Stimulated activated memory B cell treated with anti-CD40 and anti-IgM and Interleukin-4, amounts not matched to agents 10 μg/mL and 1 μg/mL and 100 μg/mL, for 72 hours (primary cell): ENCODE measurements at regions not wholly inside any gene's neighbourhood (a gene's known extent, or its start where the extent isn't known, plus 50 kb on each side); places are given as distances from the start of the nearest gene placed in this dataset.
"Not testable (repeated sequence)": the region's sequence is repeated elsewhere in the genome, so short reads cannot be mapped to it uniquely, and the experiment has no call there.

Experiments
- ATAC-seq: fragments of 150-1000 bp; cut with Tn5 transposase; 2 replicates; pipeline ENCODE4 v1.10.0; 2021
- H3K27ac Mint-ChIP-seq: one replicate; pipeline ENCODE4 v1.8.0; 2022; ENCODE audit warnings: mild to moderate bottlenecking, mixed read lengths
- H3K27me3 Mint-ChIP-seq: one replicate; pipeline ENCODE4 v1.8.0; 2022; ENCODE audit warnings: mixed read lengths
- H3K36me3 Mint-ChIP-seq: one replicate; pipeline ENCODE4 v1.8.0; 2022; ENCODE audit warnings: mixed read lengths
- H3K4me1 Mint-ChIP-seq: one replicate; pipeline ENCODE4 v1.8.0; 2022; ENCODE audit warnings: mixed read lengths
- H3K4me3 Mint-ChIP-seq: one replicate; pipeline ENCODE4 v1.8.0; 2022; ENCODE audit warnings: mild to moderate bottlenecking, moderate library complexity, mixed read lengths
- H3K9me3 Mint-ChIP-seq: one replicate; pipeline ENCODE4 v1.8.0; 2022; ENCODE audit warnings: mixed read lengths

DNA sequence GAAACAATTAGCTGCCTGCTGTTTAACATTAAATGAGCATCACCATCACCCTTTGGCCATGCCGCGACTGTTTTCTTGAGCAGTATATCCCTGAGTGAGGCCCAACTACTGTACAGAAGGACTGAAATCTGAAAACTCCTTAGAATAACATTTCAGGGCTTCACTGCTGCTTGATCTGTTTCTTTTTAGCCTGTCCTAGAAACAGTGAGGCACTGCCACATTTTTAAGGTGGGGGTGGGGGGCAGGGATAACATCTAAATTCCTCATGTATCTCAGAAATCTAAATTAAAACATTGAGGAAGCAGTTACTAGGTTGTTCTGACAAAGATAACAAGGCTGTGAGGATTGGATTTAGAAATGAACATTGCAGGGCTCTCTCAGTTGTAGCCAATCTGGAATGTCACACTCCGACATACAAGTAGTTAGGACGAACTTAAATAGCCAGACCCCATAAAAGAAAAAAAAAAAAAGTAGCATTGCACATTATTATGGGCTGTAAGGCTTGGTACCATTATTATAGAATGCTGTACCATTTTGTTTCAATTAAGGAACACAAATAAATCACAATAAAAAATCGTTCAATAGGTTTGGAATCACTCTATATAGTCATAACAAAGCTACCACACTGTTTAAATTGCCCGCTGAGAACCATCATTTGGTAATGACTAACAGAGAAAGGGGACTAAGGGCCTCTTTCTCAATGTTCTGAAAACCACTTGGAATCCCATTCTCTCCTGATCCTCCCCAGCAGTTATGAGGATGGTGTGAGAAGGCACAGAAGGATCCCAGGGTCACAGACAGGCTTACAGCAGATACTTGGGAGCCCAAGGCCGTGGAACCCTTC, 256.1 kb downstream of the INHBA start:
- no peaks in the 10 kb centered on the region for H3K9me3 Mint-ChIP-seq

GRCh38 chr7:41445946-41446345, 256.9 kb downstream of the INHBA start:
- no peak for ATAC-seq
- Mint-ChIP-seq H3K36me3 (no peaks in the 10 kb centered on the region), H3K9me3 (no peaks in the 10 kb centered on the region), H3K27ac (no peak overlapping the region), H3K27me3 (no peaks in the 10 kb centered on the region), H3K4me3 (no peak overlapping the region), H3K4me1 (no peaks in the 10 kb centered on the region)

More for the DNA sequence above, 256.1 kb downstream of the INHBA start:
- no peaks in the 10 kb centered on the region for H3K27me3 Mint-ChIP-seq
- H3K4me1 Mint-ChIP-seq: no peaks in the 10 kb centered on the region
- ATAC-seq: no peak
- no peak overlapping the region for H3K4me3 Mint-ChIP-seq
- H3K36me3 Mint-ChIP-seq: no peaks in the 10 kb centered on the region
- H3K27ac Mint-ChIP-seq: no peak overlapping the region

DNA sequence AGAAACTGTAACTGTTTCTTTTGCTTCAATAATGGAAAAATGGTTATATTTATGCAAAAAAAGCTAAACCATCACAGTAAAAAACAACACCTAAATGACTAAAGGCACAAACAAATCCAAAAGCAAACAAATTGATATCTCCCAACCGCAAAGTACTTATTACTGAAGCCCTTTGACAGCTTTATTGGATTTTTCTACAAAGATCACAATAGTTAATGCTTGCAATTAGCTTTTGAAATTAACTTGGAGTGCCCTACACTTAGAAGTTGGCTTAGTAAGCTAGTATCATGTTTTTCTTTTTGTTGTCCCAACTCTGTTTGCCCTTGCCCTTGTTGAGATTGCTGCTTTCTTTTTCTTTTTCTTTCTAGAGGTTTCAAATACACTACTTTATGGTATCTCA, 257.5 kb downstream of the INHBA start:
- H3K9me3 Mint-ChIP-seq: no peaks in the 10 kb centered on the region
- H3K4me3 Mint-ChIP-seq: no peak overlapping the region
- ATAC-seq: no peak
- H3K4me1 Mint-ChIP-seq: no peaks in the 10 kb centered on the region
- no peaks in the 10 kb centered on the region for H3K36me3 Mint-ChIP-seq
- H3K27ac Mint-ChIP-seq: no peak overlapping the region
- H3K27me3 Mint-ChIP-seq: no peaks in the 10 kb centered on the region

GRCh38 chr7:41439515-41439879, 263.4 kb downstream of the INHBA start:
- no peak for ATAC-seq
- Mint-ChIP-seq H3K27ac (no peak overlapping the region), H3K36me3 (no peaks in the 10 kb centered on the region), H3K4me3 (no peak overlapping the region), H3K27me3 (no peaks in the 10 kb centered on the region), H3K4me1 (no peaks in the 10 kb centered on the region), H3K9me3 (peaks cover 6% of the 10 kb centered on the region)

GRCh38 chr7:41438705-41439514, 264.0 kb downstream of the INHBA start:
- H3K27ac Mint-ChIP-seq: no peak overlapping the region
- no peaks in the 10 kb centered on the region for H3K36me3 Mint-ChIP-seq
- H3K27me3 Mint-ChIP-seq: no peaks in the 10 kb centered on the region
- no peaks in the 10 kb centered on the region for H3K4me1 Mint-ChIP-seq
- peaks cover 8% of the 10 kb centered on the region for H3K9me3 Mint-ChIP-seq
- H3K4me3 Mint-ChIP-seq: no peak overlapping the region
- no peak for ATAC-seq

DNA sequence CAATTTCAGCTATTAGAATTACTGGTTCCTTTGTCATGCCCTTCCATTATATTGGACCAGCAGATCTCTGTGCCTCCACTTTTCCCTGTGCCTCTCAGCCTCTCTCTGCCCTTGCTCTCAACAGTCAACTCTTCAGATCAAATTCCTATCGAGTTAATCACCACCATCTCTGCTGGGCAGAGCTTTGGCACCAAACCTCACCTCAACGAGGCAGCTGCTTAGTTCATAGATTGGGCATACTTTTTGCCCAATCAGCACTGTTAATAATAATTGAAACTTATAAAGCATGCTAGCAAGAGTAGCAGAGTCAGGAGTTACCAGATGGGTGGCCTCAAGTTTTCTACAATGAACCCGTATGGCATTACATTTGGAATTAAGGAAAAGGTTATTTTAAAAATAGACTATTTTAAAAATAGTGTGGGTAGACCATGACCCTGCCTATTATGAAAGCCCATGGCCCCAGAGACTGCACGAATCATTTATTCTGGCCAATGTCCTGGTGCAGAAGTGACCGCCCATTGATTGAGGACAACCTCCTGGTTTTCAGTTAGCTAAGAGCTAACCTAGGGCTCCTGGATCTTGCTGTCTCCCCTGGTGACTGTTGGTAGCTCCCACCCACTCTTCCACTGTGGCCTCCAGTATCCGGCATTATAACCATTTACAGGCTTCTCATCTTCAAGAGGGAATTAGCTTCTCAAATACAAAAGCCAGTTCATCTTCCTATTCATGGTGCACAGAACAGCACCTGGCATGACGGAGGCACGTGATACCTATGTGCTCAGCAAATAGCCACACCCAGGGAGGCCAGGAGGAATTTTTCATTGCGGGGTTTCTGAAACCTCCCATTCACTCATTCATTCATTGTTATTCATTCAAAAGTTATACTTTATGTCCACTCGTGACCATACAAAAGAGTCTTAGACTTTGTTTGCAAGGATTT, 265.4 kb downstream of the INHBA start:
- Mint-ChIP-seq H3K4me3 (no peak overlapping the region), H3K27ac (no peak overlapping the region)

GRCh38 chr7:41436139-41436538, 266.8 kb downstream of the INHBA start:
- no peaks in the 10 kb centered on the region for H3K4me1 Mint-ChIP-seq
- no peak overlapping the region for H3K4me3 Mint-ChIP-seq
- ATAC-seq: no peak
- no peaks in the 10 kb centered on the region for H3K36me3 Mint-ChIP-seq
- H3K27me3 Mint-ChIP-seq: no peaks in the 10 kb centered on the region
- no peak overlapping the region for H3K27ac Mint-ChIP-seq
- H3K9me3 Mint-ChIP-seq: peaks cover 11% of the 10 kb centered on the region

More for the DNA sequence above, 265.4 kb downstream of the INHBA start:
- Mint-ChIP-seq H3K9me3 (peaks cover 8% of the 10 kb centered on the region), H3K27me3 (no peaks in the 10 kb centered on the region), H3K4me1 (no peaks in the 10 kb centered on the region), H3K36me3 (no peaks in the 10 kb centered on the region)
- no peak for ATAC-seq

GRCh38 chr7:41435020-41435419, 267.9 kb downstream of the INHBA start:
- H3K9me3 Mint-ChIP-seq: peaks cover 19% of the 10 kb centered on the region
- not testable (repeated sequence) for H3K4me1 Mint-ChIP-seq, H3K4me3 Mint-ChIP-seq, H3K27ac Mint-ChIP-seq, ATAC-seq, H3K36me3 Mint-ChIP-seq, H3K27me3 Mint-ChIP-seq

GRCh38 chr7:41431671-41432070, 271.2 kb downstream of the INHBA start:
- no peaks in the 10 kb centered on the region for H3K27me3 Mint-ChIP-seq
- H3K4me1 Mint-ChIP-seq: no peaks in the 10 kb centered on the region
- no peak for ATAC-seq
- no peak overlapping the region for H3K4me3 Mint-ChIP-seq
- peaks cover 19% of the 10 kb centered on the region for H3K9me3 Mint-ChIP-seq
- no peaks in the 10 kb centered on the region for H3K36me3 Mint-ChIP-seq
- no peak overlapping the region for H3K27ac Mint-ChIP-seq

- Mint-ChIP-seq H3K9me3 (peaks cover 11% of the 10 kb centered on the region), H3K4me1 (no peaks in the 10 kb centered on the region), H3K4me3 (no peak overlapping the region), H3K27ac (no peak overlapping the region), H3K36me3 (no peaks in the 10 kb centered on the region), H3K27me3 (no peaks in the 10 kb centered on the region)
- ATAC-seq: no peak
These were observed 274.5 kb downstream of the INHBA start for GRCh38 chr7:41428381-41428780.

DNA sequence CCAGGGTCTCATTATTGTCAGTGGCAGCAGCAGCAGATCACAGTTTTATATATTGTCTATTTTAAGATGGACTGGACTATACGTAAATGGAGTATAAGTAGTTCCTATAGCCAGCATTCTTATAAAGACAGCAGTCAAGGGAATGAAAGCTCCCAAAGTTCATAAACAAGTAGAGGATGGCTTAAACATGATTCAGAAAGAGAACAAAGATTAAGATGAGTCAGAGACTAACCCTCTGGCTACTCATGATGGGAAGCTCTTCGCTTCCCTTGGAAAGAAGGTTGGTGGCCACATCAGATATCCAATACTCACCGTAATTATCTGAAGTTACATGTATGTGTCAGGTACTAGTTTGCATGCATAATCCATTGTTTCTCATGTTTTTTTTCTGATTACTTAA, 277.0 kb downstream of the INHBA start:
- Mint-ChIP-seq H3K4me3 (no peak overlapping the region), H3K4me1 (no peaks in the 10 kb centered on the region), H3K27me3 (no peaks in the 10 kb centered on the region), H3K36me3 (no peaks in the 10 kb centered on the region), H3K27ac (no peak overlapping the region), H3K9me3 (peaks cover 8% of the 10 kb centered on the region)
- no peak for ATAC-seq

GRCh38 chr7:41421056-41421455, 281.8 kb downstream of the INHBA start:
- Mint-ChIP-seq H3K9me3 (no peaks in the 10 kb centered on the region), H3K27me3 (no peaks in the 10 kb centered on the region), H3K27ac (no peak overlapping the region), H3K4me3 (no peak overlapping the region), H3K36me3 (no peaks in the 10 kb centered on the region), H3K4me1 (no peaks in the 10 kb centered on the region)
- ATAC-seq: no peak

DNA sequence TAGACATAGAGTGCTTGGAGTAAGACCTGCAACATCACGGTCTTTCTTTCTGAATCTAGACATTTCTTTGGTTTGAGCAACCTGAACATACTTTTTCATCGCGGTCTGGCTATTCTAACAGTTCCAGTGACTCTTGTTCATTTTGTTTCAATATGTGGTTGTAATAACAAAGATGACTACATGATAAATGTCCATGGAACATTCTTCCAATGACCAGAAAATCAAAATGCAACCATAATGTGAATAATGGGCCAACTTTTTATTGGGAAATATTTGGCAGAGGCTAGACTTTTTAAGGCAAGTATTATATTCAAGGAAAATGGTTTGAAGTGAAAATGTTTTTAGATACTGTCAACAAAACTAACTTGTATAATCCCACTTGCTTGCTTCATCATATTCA, 282.5 kb downstream of the INHBA start:
- H3K27me3 Mint-ChIP-seq: no peaks in the 10 kb centered on the region
- no peak overlapping the region for H3K27ac Mint-ChIP-seq
- H3K36me3 Mint-ChIP-seq: no peaks in the 10 kb centered on the region
- no peak for ATAC-seq
- H3K4me3 Mint-ChIP-seq: no peak overlapping the region
- no peaks in the 10 kb centered on the region for H3K4me1 Mint-ChIP-seq
- H3K9me3 Mint-ChIP-seq: no peaks in the 10 kb centered on the region

- ATAC-seq: no peak
- H3K27me3 Mint-ChIP-seq: no peaks in the 10 kb centered on the region
- no peak overlapping the region for H3K4me3 Mint-ChIP-seq
- H3K4me1 Mint-ChIP-seq: no peaks in the 10 kb centered on the region
- no peak overlapping the region for H3K27ac Mint-ChIP-seq
- no peaks in the 10 kb centered on the region for H3K9me3 Mint-ChIP-seq
- no peaks in the 10 kb centered on the region for H3K36me3 Mint-ChIP-seq
These were observed 284.6 kb downstream of the INHBA start for GRCh38 chr7:41418337-41418736.

DNA sequence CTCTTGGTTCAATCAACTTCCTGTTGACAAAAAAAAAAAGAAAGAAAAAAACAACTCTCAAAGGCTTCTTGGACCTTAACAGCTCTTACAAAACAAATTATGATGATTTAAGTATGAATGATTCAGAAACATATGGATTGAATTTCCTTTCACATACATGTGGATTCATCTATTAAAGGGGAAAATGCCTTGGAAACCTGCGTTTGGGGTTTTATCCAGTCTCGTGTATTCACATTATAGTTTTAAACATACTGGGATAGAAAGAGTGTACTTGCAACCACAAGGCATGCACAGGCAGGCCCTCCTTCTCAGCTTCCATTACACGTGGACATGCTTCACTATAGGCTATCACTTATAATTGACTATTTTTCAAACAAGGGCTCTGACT, 286.7 kb downstream of the INHBA start:
- no peaks in the 10 kb centered on the region for H3K4me1 Mint-ChIP-seq
- H3K36me3 Mint-ChIP-seq: no peaks in the 10 kb centered on the region
- peaks cover 4% of the 10 kb centered on the region for H3K9me3 Mint-ChIP-seq
- H3K4me3 Mint-ChIP-seq: no peak overlapping the region
- H3K27me3 Mint-ChIP-seq: no peaks in the 10 kb centered on the region
- ATAC-seq: no peak
- no peak overlapping the region for H3K27ac Mint-ChIP-seq
